Bronchial epithelial cell (primary cell): ENCODE measurements at regions not wholly inside any gene's neighbourhood (a gene's known extent, or its start where the extent isn't known, plus 50 kb on each side); places are given as distances from the start of the nearest gene placed in this dataset.

Experiments used
- DNase-seq: peaks from one replicate; pipeline ENCODE4 v3.0.0-alpha.2; 2010; ENCODE audit warnings: low read depth
- FAIRE-seq: peaks from 2 replicates; lab custom pipeline; 2011; peaks lifted over from hg19 to GRCh38; lab: Jason Lieb, UNC
- H3K27me3 ChIP-seq: 2 replicates; pipeline ENCODE4 v1.5.1; 2011; ENCODE audit warnings: low read length; ENCODE audit not compliant: control insufficient read depth, insufficient read depth
- H3K36me3 ChIP-seq: 2 replicates; pipeline ENCODE4 v1.5.1; 2011; ENCODE audit warnings: low read length; ENCODE audit not compliant: control insufficient read depth, insufficient read depth
- H3K4me3 ChIP-seq: 2 replicates; pipeline ENCODE4 v1.5.1; 2011; ENCODE audit warnings: mild to moderate bottlenecking, low read depth, low read length, control low read depth
- TF ChIP-seq, protein P1 (sequence below): IDR thresholded peaks from 2 replicates; pipeline ENCODE4 v1.5.1; 2011; ENCODE audit warnings: mild to moderate bottlenecking, moderate library complexity, low read length, control low read depth, inconsistent platforms; ENCODE audit not compliant: insufficient read depth, severe bottlenecking

DNA sequence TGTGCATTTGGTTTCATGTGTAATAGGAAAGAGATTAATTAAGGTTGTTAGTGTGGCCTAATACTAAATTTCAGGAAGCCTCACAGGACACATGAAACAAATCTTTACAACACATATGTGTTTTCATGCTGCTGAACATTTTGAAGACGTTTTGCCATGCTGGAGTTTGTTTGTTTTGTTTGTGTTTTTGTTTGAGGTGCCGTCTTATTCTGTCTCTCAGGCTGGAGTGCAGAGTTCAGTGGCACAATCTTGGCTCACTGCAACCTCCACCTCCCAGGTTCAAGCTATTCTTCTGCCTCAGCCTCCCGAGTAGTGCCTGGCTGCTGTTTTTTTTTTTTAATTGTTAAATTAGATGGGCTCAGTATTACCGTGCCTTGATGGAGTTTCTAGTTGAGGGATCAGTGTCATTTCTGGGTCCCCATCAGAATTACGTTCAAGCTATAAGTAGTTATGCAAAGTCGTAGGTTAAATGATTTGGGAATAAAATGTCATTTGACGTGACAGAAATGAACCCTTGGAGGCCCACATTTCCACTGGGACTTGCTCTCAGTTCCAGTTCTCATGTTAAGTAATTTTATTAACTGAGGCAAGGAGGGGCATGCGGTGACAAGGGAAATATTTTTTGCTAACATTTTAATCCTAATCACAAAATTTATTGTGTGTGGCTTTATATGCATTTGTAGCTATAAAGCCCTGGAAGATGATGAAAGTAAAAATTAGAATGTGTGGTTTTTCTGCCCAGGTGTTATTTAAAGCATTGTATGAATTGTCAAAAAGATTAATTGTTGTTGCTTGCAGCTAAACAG is 196.9 kb downstream of the TM9SF2 start:
- Histone ChIP-seq H3K36me3 (no peaks in the 10 kb centered on the region), H3K27me3 (no peaks in the 10 kb centered on the region), H3K4me3 (no peak overlapping the region)
- TF ChIP-seq, protein P1, sequence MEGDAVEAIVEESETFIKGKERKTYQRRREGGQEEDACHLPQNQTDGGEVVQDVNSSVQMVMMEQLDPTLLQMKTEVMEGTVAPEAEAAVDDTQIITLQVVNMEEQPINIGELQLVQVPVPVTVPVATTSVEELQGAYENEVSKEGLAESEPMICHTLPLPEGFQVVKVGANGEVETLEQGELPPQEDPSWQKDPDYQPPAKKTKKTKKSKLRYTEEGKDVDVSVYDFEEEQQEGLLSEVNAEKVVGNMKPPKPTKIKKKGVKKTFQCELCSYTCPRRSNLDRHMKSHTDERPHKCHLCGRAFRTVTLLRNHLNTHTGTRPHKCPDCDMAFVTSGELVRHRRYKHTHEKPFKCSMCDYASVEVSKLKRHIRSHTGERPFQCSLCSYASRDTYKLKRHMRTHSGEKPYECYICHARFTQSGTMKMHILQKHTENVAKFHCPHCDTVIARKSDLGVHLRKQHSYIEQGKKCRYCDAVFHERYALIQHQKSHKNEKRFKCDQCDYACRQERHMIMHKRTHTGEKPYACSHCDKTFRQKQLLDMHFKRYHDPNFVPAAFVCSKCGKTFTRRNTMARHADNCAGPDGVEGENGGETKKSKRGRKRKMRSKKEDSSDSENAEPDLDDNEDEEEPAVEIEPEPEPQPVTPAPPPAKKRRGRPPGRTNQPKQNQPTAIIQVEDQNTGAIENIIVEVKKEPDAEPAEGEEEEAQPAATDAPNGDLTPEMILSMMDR, result no peak
- DNase-seq, result no peak
- no peak for FAIRE-seq

- Histone ChIP-seq H3K4me3 (no peak overlapping the region), H3K36me3 (no peaks in the 10 kb centered on the region), H3K27me3 (no peaks in the 10 kb centered on the region)
- DNase-seq, result no peak
- no peak for FAIRE-seq
- TF ChIP-seq, protein P1, result no peak
Measured at GRCh38 chr13:99695857-99696256, 194.6 kb downstream of the TM9SF2 start.

DNA sequence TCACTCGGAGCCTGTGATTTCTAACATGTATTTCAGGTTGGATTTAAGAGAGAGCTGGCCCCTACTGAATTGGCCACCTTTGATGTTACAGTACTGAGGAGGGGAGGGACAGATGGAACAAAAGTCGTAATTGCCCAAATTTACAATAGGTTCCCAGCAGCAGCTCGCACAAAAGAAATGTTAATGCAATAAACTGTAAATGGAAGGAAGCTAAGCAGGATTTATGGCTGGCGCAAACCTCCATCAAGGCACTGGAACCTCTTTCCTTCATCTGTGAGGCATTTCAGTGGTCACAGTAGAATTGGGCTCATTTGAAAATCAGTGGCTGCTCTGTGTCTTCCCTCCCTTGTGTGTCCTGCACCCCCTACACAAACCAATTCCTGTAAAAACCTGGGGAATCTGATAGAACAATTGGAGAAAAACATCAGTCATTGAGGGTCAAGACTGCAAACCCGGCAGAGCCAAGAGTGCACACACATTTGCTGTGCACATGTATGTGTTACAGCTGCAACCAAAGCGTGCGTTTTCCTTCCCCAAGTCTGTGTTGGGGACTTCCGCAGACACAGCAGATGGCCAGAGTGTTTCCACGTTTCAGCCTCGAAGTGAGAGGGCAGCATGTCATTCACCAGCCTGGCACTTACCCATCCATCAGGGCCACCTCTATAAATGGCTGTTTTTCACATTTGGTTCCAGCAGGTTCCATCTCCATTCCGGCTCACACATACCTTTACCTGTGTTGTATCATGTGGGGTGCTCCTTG is 192.8 kb downstream of the TM9SF2 start:
- Histone ChIP-seq H3K27me3 (no peaks in the 10 kb centered on the region), H3K36me3 (no peaks in the 10 kb centered on the region), H3K4me3 (no peak overlapping the region)
- TF ChIP-seq, protein P1, result no peak
- DNase-seq (no peak), FAIRE-seq (peak; percentile 40)

GRCh38 chr13:99693351-99693750 is 192.1 kb downstream of the TM9SF2 start:
- FAIRE-seq (no peak), DNase-seq (no peak)
- no peak overlapping the region for H3K4me3 ChIP-seq
- H3K27me3 ChIP-seq, result no peaks in the 10 kb centered on the region
- no peaks in the 10 kb centered on the region for H3K36me3 ChIP-seq
- TF ChIP-seq, protein P1, result no peak

DNA sequence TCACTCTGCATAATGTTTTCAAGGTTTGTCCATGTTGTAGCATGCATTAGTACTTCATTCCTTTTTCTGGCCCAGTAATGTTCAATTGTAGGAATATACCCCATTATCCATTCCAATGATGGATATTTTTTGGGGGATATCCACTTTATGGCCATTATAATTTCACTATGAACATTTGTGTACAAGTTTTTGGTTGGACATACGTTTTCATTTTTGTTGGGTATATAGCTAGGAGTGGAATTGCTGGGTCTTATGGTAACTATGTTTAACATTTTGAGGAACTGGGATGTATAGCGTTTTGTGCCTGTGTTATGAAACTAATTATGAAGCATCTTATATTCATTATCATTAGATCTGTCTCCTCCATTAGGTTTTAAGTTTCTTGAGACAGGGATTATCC is 191.6 kb downstream of the TM9SF2 start:
- no peaks in the 10 kb centered on the region for H3K36me3 ChIP-seq
- H3K4me3 ChIP-seq, result no peak overlapping the region
- H3K27me3 ChIP-seq, result no peaks in the 10 kb centered on the region
- no peak for FAIRE-seq
- DNase-seq, result no peak
- TF ChIP-seq, protein P1, result no peak
